Ishikawa (cell line): ENCODE measurements at regions not wholly inside any gene's neighbourhood (a gene's known extent, or its start where the extent isn't known, plus 50 kb on each side); places are given as distances from the start of the nearest gene placed in this dataset.

Source experiments
- CEBPB ChIP-seq: IDR thresholded peaks from 2 replicates; pipeline ENCODE4 v1.6.1; 2012
- CREB1 ChIP-seq: IDR thresholded peaks from 2 replicates; pipeline ENCODE4 v1.6.1; 2012; ENCODE audit warnings: low read depth
- EGR1 ChIP-seq: IDR thresholded peaks from 2 replicates; pipeline ENCODE4 v1.6.1; 2012
- EP300 ChIP-seq: IDR thresholded peaks from 2 replicates; pipeline ENCODE4 v1.6.1; 2012; ENCODE audit warnings: borderline replicate concordance
- FOXM1 ChIP-seq: IDR thresholded peaks from 2 replicates; pipeline ENCODE4 v1.6.1; 2012; ENCODE audit warnings: low read depth, borderline replicate concordance
- MAX ChIP-seq: IDR thresholded peaks from 2 replicates; pipeline ENCODE4 v1.6.1; 2012
- NFIC ChIP-seq: IDR thresholded peaks from 2 replicates; pipeline ENCODE4 v1.6.1; 2012
- RAD21 ChIP-seq: IDR thresholded peaks from 2 replicates; pipeline ENCODE4 v1.6.1; 2012; ENCODE audit warnings: low read depth
- REST ChIP-seq: IDR thresholded peaks from 2 replicates; pipeline ENCODE4 v1.6.1; 2012; ENCODE audit warnings: low read depth, mild to moderate bottlenecking
- TAF1 ChIP-seq: IDR thresholded peaks from 2 replicates; pipeline ENCODE4 v1.6.1; 2012; ENCODE audit warnings: low read depth, mild to moderate bottlenecking
- TCF12 ChIP-seq: IDR thresholded peaks from 2 replicates; pipeline ENCODE4 v1.6.1; 2012; ENCODE audit warnings: low read depth
- TEAD4 ChIP-seq: IDR thresholded peaks from 2 replicates; pipeline ENCODE4 v1.6.1; 2012
- USF1 ChIP-seq: IDR thresholded peaks from 2 replicates; pipeline ENCODE4 v1.6.1; 2012
- YY1 ChIP-seq: IDR thresholded peaks from 2 replicates; pipeline ENCODE4 v1.6.1; 2012; ENCODE audit warnings: low read depth
- ZBTB7A ChIP-seq: IDR thresholded peaks from 2 replicates; pipeline ENCODE4 v1.6.1; 2012; ENCODE audit warnings: low read depth

GRCh38 chr14:23863836-23864235 is 89.7 kb upstream of the DHRS4 start:
- TF ChIP-seq RAD21 (no peak), MAX (no peak), CREB1 (no peak), NFIC (no peak), EGR1 (no peak), ZBTB7A (no peak), CEBPB (no peak), USF1 (no peak), YY1 (no peak), EP300 (no peak), TCF12 (no peak), TAF1 (no peak), FOXM1 (no peak), TEAD4 (no peak), REST (no peak)

- no peak for TF ChIP-seq EP300
- TF ChIP-seq REST = no peak
- no peak for TF ChIP-seq CREB1
- TF ChIP-seq TAF1 = no peak
These were observed 89.3 kb upstream of the DHRS4 start for GRCh38 chr14:23864259-23864658.

GRCh38 chr14:23864861-23865260 is 88.7 kb upstream of the DHRS4 start:
- TF ChIP-seq YY1 = no peak
- no peak for TF ChIP-seq TEAD4
- TF ChIP-seq TCF12 = no peak
- TF ChIP-seq USF1 = no peak
- TF ChIP-seq CREB1 = no peak
- no peak for TF ChIP-seq REST
- no peak for TF ChIP-seq RAD21
- TF ChIP-seq MAX = no peak

GRCh38 chr14:23865502-23865901 is 88.1 kb upstream of the DHRS4 start:
- TF ChIP-seq TAF1 = no peak
- no peak for TF ChIP-seq FOXM1
- TF ChIP-seq REST = no peak
- TF ChIP-seq YY1 = no peak
- no peak for TF ChIP-seq RAD21
- TF ChIP-seq NFIC = no peak
- no peak for TF ChIP-seq CREB1
- TF ChIP-seq USF1 = no peak
- no peak for TF ChIP-seq EP300
- TF ChIP-seq MAX = no peak
- TF ChIP-seq TCF12 = no peak
